Thymus (tissue), 11 donors: ENCODE measurements at regions not wholly inside any gene's neighbourhood (a gene's known extent, or its start where the extent isn't known, plus 50 kb on each side); places are given as distances from the start of the nearest gene placed in this dataset.

Experiments used
- DNase-seq, 9 donors: peaks; one replicate each; pipeline ENCODE4 v3.0.0-alpha.2; 2013; ENCODE audit warnings: low spot score in 9 of 9, low read depth in 6 of 9, missing footprints in 1 of 9
- H3K27ac ChIP-seq, 2 donors: one replicate each; pipeline ENCODE4 v1.5.1; 2013; ENCODE audit warnings: control low read depth in 1 of 2, low read depth in 1 of 2, low read length in 1 of 2, mild to moderate bottlenecking in 1 of 2, moderate library complexity in 1 of 2
- H3K27me3 ChIP-seq, 2 donors: one replicate each; pipeline ENCODE4 v1.5.1; 2013; ENCODE audit warnings: low read length in 1 of 2; ENCODE audit not compliant: control insufficient read depth in 2 of 2, insufficient read depth in 1 of 2
- H3K36me3 ChIP-seq, 2 donors: one replicate each; pipeline ENCODE4 v1.5.1; 2013; ENCODE audit warnings: low read length in 1 of 2, mild to moderate bottlenecking in 1 of 2, moderate library complexity in 1 of 2; ENCODE audit not compliant: control insufficient read depth in 2 of 2, insufficient read depth in 2 of 2
- H3K4me1 ChIP-seq, 2 donors: one replicate each; pipeline ENCODE4 v1.5.1; 2013; ENCODE audit warnings: low read length in 2 of 2; ENCODE audit not compliant: control insufficient read depth in 2 of 2, insufficient read depth in 2 of 2
- H3K4me3 ChIP-seq, 2 donors: one replicate each; pipeline ENCODE4 v1.5.1; 2013; ENCODE audit warnings: low read length in 2 of 2, control low read depth in 1 of 2, mild to moderate bottlenecking in 1 of 2
- H3K9me3 ChIP-seq, 2 donors: one replicate each; pipeline ENCODE4 v1.5.1; 2013; ENCODE audit warnings: low read length in 1 of 2, mild to moderate bottlenecking in 1 of 2; ENCODE audit not compliant: control insufficient read depth in 2 of 2, insufficient read depth in 1 of 2
- WGBS: extraction: QIAGEN DNeasy Blood & Tissue Kit; methylation state at CpG from one replicate; pipeline ENCODE4 v1.1.7; 2013; 5-methylcytosine and 5-hydroxymethylcytosine counted together
- donor health status: healthy.

DNA sequence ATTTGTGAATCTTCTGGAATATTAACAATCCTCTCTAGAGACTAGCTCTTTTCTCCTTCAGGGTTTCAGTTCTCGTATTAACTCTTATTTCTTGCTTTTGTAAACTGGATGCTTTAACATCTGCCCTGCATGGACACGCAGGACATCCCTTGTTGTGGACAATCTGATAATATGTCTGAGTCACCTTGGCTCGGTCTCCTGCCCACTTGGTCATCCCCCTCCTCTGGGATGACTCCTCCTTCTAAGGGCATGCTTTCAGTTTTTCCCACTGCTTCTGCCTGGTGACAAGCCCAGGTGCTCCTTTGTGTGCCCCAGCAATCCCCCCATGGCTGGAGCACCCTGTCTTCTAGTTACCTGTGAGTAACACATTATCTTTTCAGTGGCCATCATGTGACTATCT is 460.5 kb downstream of the DSC3 start:
- DNase-seq: no peak
- Histone ChIP-seq H3K27ac (no peak overlapping the region), H3K4me3 (no peak overlapping the region), H3K36me3 (no peaks in the 10 kb centered on the region), H3K27me3 (no peaks in the 10 kb centered on the region), H3K9me3 (no peaks in the 10 kb centered on the region), H3K4me1 (no peaks in the 10 kb centered on the region)
- 93% methylated on average over 3 of the region's 3 CpGs for WGBS

DNA sequence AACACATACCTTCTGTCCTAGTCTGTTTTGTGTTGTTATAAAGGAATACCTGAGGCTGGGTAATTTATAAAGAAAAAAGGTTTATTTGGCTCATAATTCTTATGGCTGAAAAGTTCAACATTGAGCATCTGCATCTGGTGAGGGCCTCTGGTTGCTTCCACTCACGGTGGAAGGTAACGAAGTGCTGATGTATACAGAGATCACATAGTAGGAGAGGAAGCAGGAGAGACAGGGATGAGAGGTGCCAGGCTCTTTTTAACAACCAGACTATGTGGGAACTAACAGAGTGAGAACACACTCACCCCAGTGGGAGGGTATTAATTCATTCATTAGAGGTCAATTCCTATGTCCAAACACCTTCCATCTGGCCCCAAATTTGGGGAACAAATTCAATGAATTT is 463.8 kb downstream of the DSC3 start:
- H3K36me3 ChIP-seq: no peaks in the 10 kb centered on the region
- no peak overlapping the region for H3K4me3 ChIP-seq
- WGBS: 58% methylated on average over 2 of the region's 2 CpGs
- no peaks in the 10 kb centered on the region for H3K9me3 ChIP-seq
- H3K27me3 ChIP-seq: no peaks in the 10 kb centered on the region
- H3K27ac ChIP-seq: no peak overlapping the region
- no peak for DNase-seq
- no peaks in the 10 kb centered on the region for H3K4me1 ChIP-seq

DNA sequence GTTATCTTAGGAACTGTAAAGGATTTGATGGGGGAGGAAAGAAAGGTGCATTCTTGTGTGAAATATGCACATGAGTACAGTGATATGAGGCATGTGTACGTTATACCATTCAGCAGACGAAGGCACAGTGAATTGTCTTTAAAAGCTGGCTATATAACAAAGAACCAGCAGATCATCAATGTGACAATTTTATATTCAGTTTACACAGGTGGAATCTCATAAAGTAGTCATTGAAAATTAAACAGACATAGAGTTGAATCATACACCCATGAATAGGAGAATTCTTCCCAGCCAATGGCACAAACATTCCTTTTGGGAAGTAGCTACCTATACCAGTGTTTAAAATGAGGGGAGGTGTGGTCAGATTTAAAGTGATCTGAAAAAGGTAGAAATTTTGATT is 470.3 kb downstream of the DSC3 start:
- no peaks in the 10 kb centered on the region for H3K4me1 ChIP-seq
- no peak for DNase-seq
- WGBS: 92% methylated on average over 2 of the region's 2 CpGs
- no peak overlapping the region for H3K27ac ChIP-seq
- no peaks in the 10 kb centered on the region for H3K9me3 ChIP-seq
- no peak overlapping the region for H3K4me3 ChIP-seq
- no peaks in the 10 kb centered on the region for H3K27me3 ChIP-seq
- H3K36me3 ChIP-seq: no peaks in the 10 kb centered on the region

DNA sequence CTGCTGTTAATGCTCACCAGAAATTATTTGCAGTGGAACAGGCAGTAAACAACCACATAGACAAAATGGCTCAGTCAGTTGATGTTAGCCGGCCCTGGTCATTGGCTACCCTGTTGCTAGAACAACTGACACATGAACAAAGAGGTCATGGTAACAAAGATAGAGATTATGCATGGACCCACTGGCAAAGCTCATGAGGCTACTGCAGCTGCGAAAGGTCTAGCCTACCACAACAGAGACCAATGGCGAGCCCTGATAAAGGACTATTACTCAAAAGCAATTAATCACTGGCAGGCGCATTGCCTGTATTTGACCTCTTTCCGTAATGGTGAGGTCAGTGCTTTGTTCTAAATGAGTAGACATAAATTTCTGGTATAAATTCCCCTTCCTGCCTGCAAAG is 474.2 kb downstream of the DSC3 start:
- Histone ChIP-seq H3K4me3 (no peak overlapping the region), H3K4me1 (no peaks in the 10 kb centered on the region), H3K27ac (no peak overlapping the region), H3K36me3 (no peaks in the 10 kb centered on the region), H3K27me3 (no peaks in the 10 kb centered on the region), H3K9me3 (no peaks in the 10 kb centered on the region)
- DNase-seq: no peak
- WGBS: 91% methylated on average over 5 of the region's 5 CpGs

DNA sequence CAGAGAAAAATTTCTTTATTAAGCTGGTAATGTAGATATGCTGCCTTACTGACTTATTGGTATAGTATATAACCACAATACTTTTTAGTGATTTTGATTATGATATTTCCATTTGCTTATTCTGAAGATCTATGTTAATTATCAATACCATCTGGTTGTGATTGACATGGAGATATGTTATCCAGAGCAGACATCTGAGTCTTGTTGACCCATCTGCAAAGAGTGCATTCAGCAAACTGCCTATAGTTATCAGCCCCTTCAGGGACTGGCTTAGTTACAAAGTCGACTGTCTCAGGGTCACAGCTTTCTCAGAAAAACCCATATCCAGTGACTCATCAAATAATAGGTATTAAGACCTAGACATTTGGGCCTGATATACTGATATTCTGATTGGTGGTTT is 475.7 kb downstream of the DSC3 start:
- H3K4me3 ChIP-seq: no peak overlapping the region
- no peak overlapping the region for H3K27ac ChIP-seq
- WGBS: 84% methylated on average over 1 of the region's 1 CpG
- H3K36me3 ChIP-seq: no peaks in the 10 kb centered on the region
- no peaks in the 10 kb centered on the region for H3K9me3 ChIP-seq
- H3K4me1 ChIP-seq: no peaks in the 10 kb centered on the region
- DNase-seq: no peak
- H3K27me3 ChIP-seq: no peaks in the 10 kb centered on the region

DNA sequence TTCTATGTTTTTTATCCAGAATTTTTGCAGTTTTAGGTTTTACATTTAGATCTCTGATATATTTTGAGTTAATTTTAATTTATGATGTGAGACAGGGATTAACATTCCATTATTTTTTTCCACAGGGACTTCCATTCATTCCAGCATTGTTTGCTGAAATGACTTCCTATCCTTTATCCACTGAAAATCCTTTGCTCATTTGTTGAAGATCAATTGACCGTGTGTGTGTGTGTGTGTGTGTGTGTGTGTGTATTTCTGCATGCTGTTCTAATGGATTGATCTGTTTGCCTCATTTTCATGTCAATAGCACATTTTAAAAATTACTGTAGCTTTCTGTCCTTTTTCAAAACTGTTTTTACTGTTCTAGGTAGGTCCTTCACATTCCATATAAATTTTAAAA is 480.3 kb downstream of the DSC3 start:
- DNase-seq: no peak
- Histone ChIP-seq H3K27me3 (no peaks in the 10 kb centered on the region), H3K9me3 (no peaks in the 10 kb centered on the region), H3K4me1 (no peaks in the 10 kb centered on the region), H3K4me3 (no peak overlapping the region), H3K27ac (no peak overlapping the region), H3K36me3 (no peaks in the 10 kb centered on the region)
- WGBS: 60% methylated on average over 1 of the region's 1 CpG

DNA sequence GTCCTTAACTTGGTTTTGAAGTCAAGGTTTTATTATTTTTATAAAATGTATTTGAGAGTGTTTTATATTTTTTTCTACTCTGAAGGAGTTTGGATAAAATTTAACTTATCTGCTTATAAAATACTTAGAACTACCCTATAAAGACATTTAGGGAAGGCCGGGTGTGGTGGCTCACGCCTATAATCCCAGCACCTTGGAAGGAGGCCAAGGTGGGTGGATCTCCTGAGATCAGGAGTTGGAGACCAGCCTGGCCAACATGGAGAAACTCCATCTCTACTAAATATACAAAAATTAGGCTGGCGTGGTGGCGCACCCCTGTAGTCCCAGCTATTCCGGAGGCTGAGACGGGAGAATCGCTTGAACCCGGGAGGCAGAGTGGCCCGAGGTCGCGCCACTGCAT is 486.4 kb downstream of the DSC3 start:
- H3K4me1 ChIP-seq: no peaks in the 10 kb centered on the region
- no peaks in the 10 kb centered on the region for H3K27me3 ChIP-seq
- no peaks in the 10 kb centered on the region for H3K36me3 ChIP-seq
- H3K27ac ChIP-seq: no peak overlapping the region
- WGBS: 93% methylated on average over 11 of the region's 11 CpGs
- no peak overlapping the region for H3K4me3 ChIP-seq
- H3K9me3 ChIP-seq: no peaks in the 10 kb centered on the region
- no peak for DNase-seq

DNA sequence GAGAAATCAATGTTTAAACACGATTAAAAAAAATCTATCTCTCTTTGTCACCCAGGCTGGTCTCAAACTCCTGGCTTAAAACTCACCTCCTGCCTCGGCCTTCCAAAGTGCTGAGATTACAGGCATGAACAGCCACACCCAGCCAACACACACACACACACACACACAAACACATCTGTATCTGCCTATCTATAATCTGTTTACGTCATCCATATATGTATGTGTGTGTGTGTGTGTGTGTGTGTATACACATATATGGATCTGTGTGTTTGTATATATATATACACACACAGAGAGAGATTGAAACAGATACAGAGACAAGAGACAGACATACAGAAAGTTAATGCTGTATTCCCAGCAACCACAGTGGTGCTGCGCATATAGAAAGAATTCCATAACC is 497.1 kb downstream of the DSC3 start:
- Histone ChIP-seq H3K4me1 (no peaks in the 10 kb centered on the region), H3K27me3 (no peaks in the 10 kb centered on the region), H3K27ac (no peak overlapping the region), H3K9me3 (no peaks in the 10 kb centered on the region), H3K36me3 (no peaks in the 10 kb centered on the region), H3K4me3 (no peak overlapping the region)
- no peak for DNase-seq
- 82% methylated on average over 4 of the region's 4 CpGs for WGBS

DNA sequence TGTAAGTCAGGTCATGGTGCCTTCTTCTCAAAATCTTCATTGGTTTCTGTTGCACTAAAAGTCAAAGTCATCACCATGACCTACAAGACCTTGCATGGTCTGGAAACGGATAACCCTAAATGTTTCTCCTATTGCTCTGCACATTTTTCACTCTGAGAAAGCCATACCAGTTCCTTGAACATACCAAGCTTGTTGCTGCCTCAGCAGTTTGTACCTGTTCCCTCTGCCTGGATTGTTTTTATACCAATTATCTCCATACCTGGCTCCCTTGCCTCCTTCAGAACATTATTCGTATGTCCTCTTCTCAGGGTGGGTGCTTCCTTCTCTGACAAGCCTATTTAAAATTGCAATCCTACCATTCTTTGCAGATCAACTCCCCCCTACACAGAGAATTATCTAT is 498.4 kb downstream of the DSC3 start:
- Histone ChIP-seq H3K4me3 (no peak overlapping the region), H3K9me3 (no peaks in the 10 kb centered on the region), H3K4me1 (no peaks in the 10 kb centered on the region), H3K27me3 (no peaks in the 10 kb centered on the region), H3K36me3 (no peaks in the 10 kb centered on the region), H3K27ac (no peak overlapping the region)
- WGBS: 92% methylated on average over 2 of the region's 2 CpGs
- no peak for DNase-seq

DNA sequence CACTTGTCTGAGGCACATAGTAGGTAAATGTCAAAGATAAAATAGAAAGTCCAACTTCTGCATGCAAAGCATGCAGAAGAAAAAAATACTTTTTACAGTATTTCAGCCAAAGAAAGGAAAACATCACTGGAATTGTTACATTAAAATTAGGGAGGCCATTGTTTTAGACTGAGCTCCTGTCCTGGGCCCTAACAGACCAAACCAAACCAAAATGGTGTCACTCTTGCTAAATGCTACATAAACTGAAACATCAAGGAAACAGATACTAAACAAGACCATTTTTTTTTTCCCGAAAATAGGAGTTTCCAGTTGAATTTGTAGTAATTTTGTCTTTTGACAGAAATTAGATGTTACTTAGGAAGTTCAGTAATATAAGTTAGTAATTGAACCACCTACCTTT is 508.8 kb downstream of the DSC3 start:
- Histone ChIP-seq H3K27ac (no peak overlapping the region), H3K9me3 (no peaks in the 10 kb centered on the region), H3K36me3 (no peaks in the 10 kb centered on the region), H3K27me3 (no peaks in the 10 kb centered on the region), H3K4me1 (no peaks in the 10 kb centered on the region), H3K4me3 (no peak overlapping the region)
- WGBS: 94% methylated on average over 1 of the region's 1 CpG
- DNase-seq: no peak
